Loucy (cell line): ENCODE measurements at regions not wholly inside any gene's neighbourhood (a gene's known extent, or its start where the extent isn't known, plus 50 kb on each side); places are given as distances from the start of the nearest gene placed in this dataset.

Experiments
- EZH2phosphoT487 ChIP-seq: fragments of 200-600 bp; IDR thresholded peaks from 2 replicates; pipeline ENCODE4 v1.6.1; 2018; ENCODE audit warnings: antibody characterized with exemption, mild to moderate bottlenecking, moderate library complexity, borderline replicate concordance
- TF ChIP-seq, protein P1 (sequence below): fragments of 200-600 bp; sonication (generic); conservative IDR thresholded peaks from 2 replicates; pipeline ENCODE4 v1.5.1; 2014; ENCODE audit warnings: mild to moderate bottlenecking, antibody characterized with exemption, low read length

DNA sequence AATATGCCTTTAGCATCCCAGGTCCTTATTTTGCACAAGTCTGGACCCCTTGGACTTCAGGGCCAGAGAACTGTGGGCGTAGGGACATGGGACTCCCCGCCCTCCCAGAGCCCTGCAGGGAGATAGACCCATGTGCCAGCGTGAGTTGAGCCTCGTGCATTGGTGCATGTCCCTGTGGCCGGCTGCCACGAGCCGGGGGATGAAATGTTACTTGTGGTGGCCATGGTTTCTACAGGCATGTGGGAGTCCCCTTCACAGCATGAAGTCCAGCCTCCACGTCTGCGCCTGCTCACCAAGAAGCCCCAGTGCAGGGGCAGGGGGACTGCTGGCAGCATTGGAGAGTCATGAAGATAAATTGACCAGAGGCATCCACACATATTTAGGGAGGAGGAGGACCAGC is 470.0 kb downstream of the BCL11B start:
- TF ChIP-seq, protein P1, sequence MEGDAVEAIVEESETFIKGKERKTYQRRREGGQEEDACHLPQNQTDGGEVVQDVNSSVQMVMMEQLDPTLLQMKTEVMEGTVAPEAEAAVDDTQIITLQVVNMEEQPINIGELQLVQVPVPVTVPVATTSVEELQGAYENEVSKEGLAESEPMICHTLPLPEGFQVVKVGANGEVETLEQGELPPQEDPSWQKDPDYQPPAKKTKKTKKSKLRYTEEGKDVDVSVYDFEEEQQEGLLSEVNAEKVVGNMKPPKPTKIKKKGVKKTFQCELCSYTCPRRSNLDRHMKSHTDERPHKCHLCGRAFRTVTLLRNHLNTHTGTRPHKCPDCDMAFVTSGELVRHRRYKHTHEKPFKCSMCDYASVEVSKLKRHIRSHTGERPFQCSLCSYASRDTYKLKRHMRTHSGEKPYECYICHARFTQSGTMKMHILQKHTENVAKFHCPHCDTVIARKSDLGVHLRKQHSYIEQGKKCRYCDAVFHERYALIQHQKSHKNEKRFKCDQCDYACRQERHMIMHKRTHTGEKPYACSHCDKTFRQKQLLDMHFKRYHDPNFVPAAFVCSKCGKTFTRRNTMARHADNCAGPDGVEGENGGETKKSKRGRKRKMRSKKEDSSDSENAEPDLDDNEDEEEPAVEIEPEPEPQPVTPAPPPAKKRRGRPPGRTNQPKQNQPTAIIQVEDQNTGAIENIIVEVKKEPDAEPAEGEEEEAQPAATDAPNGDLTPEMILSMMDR, result no peak
- TF ChIP-seq EZH2phosphoT487, result no peak
